ENCODE measurements at regions not wholly inside any gene's neighbourhood (a gene's known extent, or its start where the extent isn't known, plus 50 kb on each side); places are given as distances from the start of the nearest gene placed in this dataset. TPM values are rescaled to one million over a fixed set of nuclear protein-coding genes. Genes with fewer than 3 reads are reported as not detected.
"Not testable (repeated sequence)": the region's sequence is repeated elsewhere in the genome, so short reads cannot be mapped to it uniquely, and the experiment has no call there.

DNA sequence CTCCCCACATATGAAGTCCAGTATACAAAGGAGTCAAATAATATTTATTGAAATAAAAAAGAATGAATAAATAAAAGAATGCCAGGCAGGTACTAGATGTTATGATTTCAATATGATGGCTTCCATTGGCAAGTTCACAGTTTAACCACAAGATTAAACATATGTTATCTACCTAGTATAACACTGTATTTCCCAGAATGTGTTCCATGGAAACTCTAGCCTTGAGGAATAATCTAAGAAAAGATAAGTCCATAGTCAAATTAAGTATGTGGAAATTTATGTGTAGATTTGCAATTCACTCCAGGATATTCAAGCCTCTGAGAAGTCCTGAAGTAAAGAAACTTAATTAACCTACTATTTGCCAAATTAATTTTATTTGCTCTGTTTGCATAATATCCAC is 71.1 kb upstream of the FMNL2 start:
- H3K27me3 ChIP-seq (ENCODE audit: control insufficient read depth in 3 of 3, insufficient read depth in 3 of 3, low read length in 3 of 3): no peaks in the 10 kb centered on the region
- no peaks in the 10 kb centered on the region for H3K36me3 ChIP-seq (ENCODE audit: control insufficient read depth in 3 of 3, insufficient read depth in 3 of 3, low read length in 3 of 3)
- no peak overlapping the region for H3K27ac ChIP-seq (ENCODE audit: low read depth, low read length)
- no peaks in the 10 kb centered on the region for H3K9me3 ChIP-seq (ENCODE audit: control insufficient read depth in 3 of 3, low read length in 3 of 3)
- no peak overlapping the region for H3K9ac ChIP-seq (ENCODE audit: low read depth in 1 of 3, low read length in 3 of 3)
- H3K4me1 ChIP-seq (ENCODE audit: control insufficient read depth in 3 of 3, insufficient read depth in 3 of 3, low read length in 3 of 3): no peaks in the 10 kb centered on the region
- no peak overlapping the region for H3K4me3 ChIP-seq (ENCODE audit: low read length in 3 of 3)

GRCh38 chr2:152273732-152274260 is 61.2 kb upstream of the FMNL2 start:
- H3K4me1 ChIP-seq (ENCODE audit: control insufficient read depth in 3 of 3, insufficient read depth in 3 of 3, low read length in 3 of 3); H3K27ac ChIP-seq (ENCODE audit: low read depth, low read length); H3K9me3 ChIP-seq (ENCODE audit: control insufficient read depth in 3 of 3, low read length in 3 of 3); H3K36me3 ChIP-seq (ENCODE audit: control insufficient read depth in 3 of 3, insufficient read depth in 3 of 3, low read length in 3 of 3); H3K4me3 ChIP-seq (ENCODE audit: low read length in 3 of 3); H3K9ac ChIP-seq (ENCODE audit: low read depth in 1 of 3, low read length in 3 of 3); H3K27me3 ChIP-seq (ENCODE audit: control insufficient read depth in 3 of 3, insufficient read depth in 3 of 3, low read length in 3 of 3): not testable (repeated sequence)

DNA sequence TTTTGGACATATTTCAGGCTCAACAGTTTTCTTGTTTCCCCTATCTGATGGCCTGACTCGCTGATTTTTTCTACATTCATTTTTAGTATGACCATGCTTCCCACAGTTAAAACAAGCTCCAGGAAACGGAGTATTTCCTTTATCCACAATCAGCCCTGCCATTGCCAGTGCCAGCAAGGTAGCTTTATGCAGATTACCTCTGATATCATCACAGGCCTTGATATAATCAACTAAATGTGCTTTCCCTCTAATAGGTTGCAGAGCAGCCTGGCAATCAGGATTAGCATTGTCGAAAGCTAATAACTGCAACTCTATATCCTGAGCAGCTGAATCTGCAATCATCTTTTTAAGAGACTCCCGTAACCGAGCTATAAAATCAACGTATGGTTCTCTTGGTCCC is 57.1 kb upstream of the FMNL2 start:
- H3K9me3 ChIP-seq (ENCODE audit: control insufficient read depth in 3 of 3, low read length in 3 of 3); H3K27me3 ChIP-seq (ENCODE audit: control insufficient read depth in 3 of 3, insufficient read depth in 3 of 3, low read length in 3 of 3): not testable (repeated sequence)

GRCh38 chr2:152278526-152278925 is 56.4 kb upstream of the FMNL2 start:
- H3K27ac ChIP-seq (ENCODE audit: low read depth, low read length): no peak overlapping the region
- no peak overlapping the region for H3K4me3 ChIP-seq (ENCODE audit: low read length in 3 of 3)
- H3K4me1 ChIP-seq (ENCODE audit: control insufficient read depth in 3 of 3, insufficient read depth in 3 of 3, low read length in 3 of 3): no peaks in the 10 kb centered on the region
- H3K9ac ChIP-seq (ENCODE audit: low read depth in 1 of 3, low read length in 3 of 3): no peak overlapping the region
- no peaks in the 10 kb centered on the region for H3K27me3 ChIP-seq (ENCODE audit: control insufficient read depth in 3 of 3, insufficient read depth in 3 of 3, low read length in 3 of 3)
- H3K9me3 ChIP-seq (ENCODE audit: control insufficient read depth in 3 of 3, low read length in 3 of 3): peaks cover 0 to 5% (median 2%) of the 10 kb centered on the region in 3 donors
- H3K36me3 ChIP-seq (ENCODE audit: control insufficient read depth in 3 of 3, insufficient read depth in 3 of 3, low read length in 3 of 3): no peaks in the 10 kb centered on the region

More for the DNA sequence above, 57.1 kb upstream of the FMNL2 start:
- H3K36me3 ChIP-seq (ENCODE audit: control insufficient read depth in 3 of 3, insufficient read depth in 3 of 3, low read length in 3 of 3); H3K4me1 ChIP-seq (ENCODE audit: control insufficient read depth in 3 of 3, insufficient read depth in 3 of 3, low read length in 3 of 3); H3K27ac ChIP-seq (ENCODE audit: low read depth, low read length); H3K9ac ChIP-seq (ENCODE audit: low read depth in 1 of 3, low read length in 3 of 3); H3K4me3 ChIP-seq (ENCODE audit: low read length in 3 of 3): not testable (repeated sequence)

DNA sequence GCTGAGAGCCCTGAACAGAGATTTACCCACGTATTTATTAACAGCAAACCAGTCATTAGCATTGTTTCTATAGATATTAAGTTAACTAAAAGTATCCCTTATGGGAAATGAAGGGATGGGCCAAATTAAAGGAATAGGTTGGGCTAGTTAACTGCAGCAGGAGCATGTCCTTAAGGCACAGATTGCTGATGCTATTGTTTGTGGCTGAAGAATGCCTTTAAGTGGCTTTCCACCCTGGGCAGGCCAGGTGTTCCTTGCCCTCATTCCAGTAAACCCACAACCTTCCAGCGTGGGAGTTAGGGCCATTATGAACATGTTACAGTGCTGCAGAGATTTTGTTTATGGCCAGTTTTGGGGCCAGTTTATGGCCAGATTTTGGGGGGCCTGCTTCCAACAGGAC is 55.6 kb upstream of the FMNL2 start:
- not testable (repeated sequence) for H3K9me3 ChIP-seq (ENCODE audit: control insufficient read depth in 3 of 3, low read length in 3 of 3); H3K4me1 ChIP-seq (ENCODE audit: control insufficient read depth in 3 of 3, insufficient read depth in 3 of 3, low read length in 3 of 3); H3K27ac ChIP-seq (ENCODE audit: low read depth, low read length); H3K27me3 ChIP-seq (ENCODE audit: control insufficient read depth in 3 of 3, insufficient read depth in 3 of 3, low read length in 3 of 3); H3K4me3 ChIP-seq (ENCODE audit: low read length in 3 of 3); H3K36me3 ChIP-seq (ENCODE audit: control insufficient read depth in 3 of 3, insufficient read depth in 3 of 3, low read length in 3 of 3); H3K9ac ChIP-seq (ENCODE audit: low read depth in 1 of 3, low read length in 3 of 3)

DNA sequence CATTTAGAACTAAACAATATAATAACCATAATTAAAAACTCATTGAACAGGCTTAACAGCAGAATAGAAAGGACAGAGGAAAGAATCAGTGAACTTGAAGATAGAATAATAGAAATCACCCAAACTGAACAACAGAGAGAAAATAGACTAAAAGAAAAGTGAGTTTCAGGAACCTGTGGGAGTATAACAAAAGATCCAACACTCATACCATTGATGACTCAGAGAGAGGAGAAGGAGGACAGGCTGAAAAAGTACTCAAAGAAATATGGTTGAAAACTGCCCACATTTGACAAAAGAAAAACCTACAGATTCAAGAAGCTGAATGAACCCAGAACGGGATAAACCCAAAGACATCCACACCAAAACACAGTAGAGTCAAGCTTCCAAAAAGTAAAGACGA is 54.2 kb upstream of the FMNL2 start:
- Histone ChIP-seq H3K9me3 (ENCODE audit: control insufficient read depth in 3 of 3, low read length in 3 of 3) (no peaks in the 10 kb centered on the region), H3K4me1 (ENCODE audit: control insufficient read depth in 3 of 3, insufficient read depth in 3 of 3, low read length in 3 of 3) (no peaks in the 10 kb centered on the region), H3K27ac (ENCODE audit: low read depth, low read length) (no peak overlapping the region), H3K27me3 (ENCODE audit: control insufficient read depth in 3 of 3, insufficient read depth in 3 of 3, low read length in 3 of 3) (no peaks in the 10 kb centered on the region), H3K9ac (ENCODE audit: low read depth in 1 of 3, low read length in 3 of 3) (no peak overlapping the region), H3K4me3 (ENCODE audit: low read length in 3 of 3) (no peak overlapping the region), H3K36me3 (ENCODE audit: control insufficient read depth in 3 of 3, insufficient read depth in 3 of 3, low read length in 3 of 3) (no peaks in the 10 kb centered on the region)

DNA sequence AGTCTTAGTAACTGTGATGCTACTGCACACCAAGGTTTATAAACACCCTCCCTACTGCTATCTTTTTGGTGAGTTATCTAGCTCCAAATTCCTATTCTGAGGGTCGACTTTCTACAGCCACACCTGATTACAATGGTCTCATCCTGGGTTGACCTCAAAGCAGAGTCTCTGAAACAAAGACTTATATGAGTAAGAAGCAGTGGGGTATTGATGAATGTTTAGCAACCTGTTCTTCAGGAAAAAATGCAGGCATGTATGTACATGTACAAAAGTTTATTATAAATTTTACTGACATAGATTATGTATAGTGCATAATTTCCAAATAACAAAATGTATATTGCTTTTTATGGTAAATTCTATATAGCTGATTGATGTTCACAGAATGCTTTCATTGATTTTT is 51.6 kb upstream of the FMNL2 start:
- Histone ChIP-seq H3K27me3 (ENCODE audit: control insufficient read depth in 3 of 3, insufficient read depth in 3 of 3, low read length in 3 of 3) (no peaks in the 10 kb centered on the region), H3K4me1 (ENCODE audit: control insufficient read depth in 3 of 3, insufficient read depth in 3 of 3, low read length in 3 of 3) (no peaks in the 10 kb centered on the region), H3K36me3 (ENCODE audit: control insufficient read depth in 3 of 3, insufficient read depth in 3 of 3, low read length in 3 of 3) (no peaks in the 10 kb centered on the region), H3K4me3 (ENCODE audit: low read length in 3 of 3) (no peak overlapping the region), H3K27ac (ENCODE audit: low read depth, low read length) (no peak overlapping the region), H3K9me3 (ENCODE audit: control insufficient read depth in 3 of 3, low read length in 3 of 3) (no peaks in the 10 kb centered on the region), H3K9ac (ENCODE audit: low read depth in 1 of 3, low read length in 3 of 3) (no peak overlapping the region)

DNA sequence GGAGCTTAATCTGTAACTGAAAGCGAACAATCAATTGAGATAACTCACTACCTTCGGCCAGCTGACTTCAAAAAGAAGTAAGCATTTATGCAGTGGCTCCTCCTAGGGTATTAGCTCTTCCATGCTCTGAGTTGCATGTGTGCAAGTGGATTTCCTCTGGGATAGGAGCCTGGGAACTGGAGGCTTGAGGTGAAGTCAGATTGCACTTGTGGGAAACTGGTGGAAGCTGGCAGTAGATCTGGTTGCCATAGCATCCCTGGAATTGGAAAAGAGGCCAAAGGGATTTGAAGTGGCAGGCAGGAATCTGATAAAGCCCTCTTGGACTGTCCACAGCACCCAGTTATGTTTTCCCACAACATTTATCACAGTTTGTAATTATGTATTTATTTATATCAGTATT is 50.6 kb upstream of the FMNL2 start:
- Histone ChIP-seq H3K9me3 (ENCODE audit: control insufficient read depth in 3 of 3, low read length in 3 of 3) (no peaks in the 10 kb centered on the region), H3K27me3 (ENCODE audit: control insufficient read depth in 3 of 3, insufficient read depth in 3 of 3, low read length in 3 of 3) (no peaks in the 10 kb centered on the region), H3K9ac (ENCODE audit: low read depth in 1 of 3, low read length in 3 of 3) (no peak overlapping the region), H3K4me1 (ENCODE audit: control insufficient read depth in 3 of 3, insufficient read depth in 3 of 3, low read length in 3 of 3) (no peaks in the 10 kb centered on the region), H3K36me3 (ENCODE audit: control insufficient read depth in 3 of 3, insufficient read depth in 3 of 3, low read length in 3 of 3) (no peaks in the 10 kb centered on the region), H3K27ac (ENCODE audit: low read depth, low read length) (no peak overlapping the region), H3K4me3 (ENCODE audit: low read length in 3 of 3) (no peak overlapping the region)

Small RNAs in the stretch of these regions (small RNA-seq; reads per million reads assigned to genes)
- not detected for gene RF00019
